ENCODE measurements at regions not wholly inside any gene's neighbourhood (a gene's known extent, or its start where the extent isn't known, plus 50 kb on each side); places are given as distances from the start of the nearest gene placed in this dataset.

DNA sequence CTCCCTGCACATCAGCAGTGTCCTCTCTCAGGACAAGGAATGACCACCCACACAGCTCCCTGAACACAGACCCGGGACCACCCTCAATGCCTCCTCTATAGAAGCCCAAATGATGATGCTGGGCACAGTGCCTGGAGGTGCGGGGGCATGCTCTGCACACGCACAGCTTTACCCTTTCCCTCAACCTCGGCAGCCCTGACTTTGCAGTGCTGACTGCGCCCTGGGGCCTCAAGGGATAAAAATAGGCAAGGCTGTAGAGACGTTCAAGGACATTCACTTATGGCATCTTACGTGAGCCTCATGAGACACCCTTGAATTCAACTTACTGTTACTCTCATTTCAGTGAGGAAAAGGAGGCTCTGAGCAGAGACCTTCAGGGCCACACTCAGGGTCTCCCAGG is 521.6 kb upstream of the MGMT start:
- Histone ChIP-seq H3K9ac (no peak overlapping the region), H3K79me2 (ENCODE audit: insufficient read depth) (no peaks in the 10 kb centered on the region), H3K9me2 (no peaks in the 10 kb centered on the region), H3K4me1 (ENCODE audit: control insufficient read depth in 1 of 2, insufficient read depth in 2 of 2, low read depth in 1 of 2, low read length in 1 of 2) (no peaks in the 10 kb centered on the region), H3K4me2 (no peak overlapping the region), H3F3A (replicated peaks; ENCODE audit: insufficient read depth) (no peaks in the 10 kb centered on the region), H3K27me3 (ENCODE audit: insufficient read depth) (no peaks in the 10 kb centered on the region), H3K4me3 (ENCODE audit: low read depth in 2 of 2, low read length in 1 of 2) (no peak overlapping the region), H4K20me1 (ENCODE audit: insufficient read depth) (no peaks in the 10 kb centered on the region), H2AFZ (ENCODE audit: low read depth) (no peak overlapping the region), H3K27ac (ENCODE audit: low read depth in 2 of 2, low read length in 1 of 2) (no peak overlapping the region), H3K9me3 (no peaks in the 10 kb centered on the region), H3K36me3 (replicated peaks in 1 of 2; ENCODE audit: control insufficient read depth in 1 of 2, insufficient read depth in 2 of 2, low read length in 1 of 2) (no peaks in the 10 kb centered on the region)
- TF ChIP-seq SIN3A (IDR thresholded peaks at IDR 0.05; ENCODE audit: borderline replicate concordance, low read depth, low read length) (no peak), EP300 (IDR thresholded peaks at IDR 0.05; ENCODE audit: borderline replicate concordance in 1 of 2, low read depth in 1 of 2, low read length in 1 of 2) (no peak), TCF12 (IDR thresholded peaks at IDR 0.05) (no peak), EZH2phosphoT487 (IDR thresholded peaks at IDR 0.05; ENCODE audit: borderline replicate concordance, low read depth) (no peak), NRF1 (IDR thresholded peaks at IDR 0.05; ENCODE audit: low read depth, low read length) (no peak), POLR2AphosphoS5 (IDR thresholded peaks at IDR 0.05; ENCODE audit: low read depth, low read length) (no peak), NFIC (IDR thresholded peaks at IDR 0.05; ENCODE audit: borderline replicate concordance) (no peak)
- TF ChIP-seq, protein P1, sequence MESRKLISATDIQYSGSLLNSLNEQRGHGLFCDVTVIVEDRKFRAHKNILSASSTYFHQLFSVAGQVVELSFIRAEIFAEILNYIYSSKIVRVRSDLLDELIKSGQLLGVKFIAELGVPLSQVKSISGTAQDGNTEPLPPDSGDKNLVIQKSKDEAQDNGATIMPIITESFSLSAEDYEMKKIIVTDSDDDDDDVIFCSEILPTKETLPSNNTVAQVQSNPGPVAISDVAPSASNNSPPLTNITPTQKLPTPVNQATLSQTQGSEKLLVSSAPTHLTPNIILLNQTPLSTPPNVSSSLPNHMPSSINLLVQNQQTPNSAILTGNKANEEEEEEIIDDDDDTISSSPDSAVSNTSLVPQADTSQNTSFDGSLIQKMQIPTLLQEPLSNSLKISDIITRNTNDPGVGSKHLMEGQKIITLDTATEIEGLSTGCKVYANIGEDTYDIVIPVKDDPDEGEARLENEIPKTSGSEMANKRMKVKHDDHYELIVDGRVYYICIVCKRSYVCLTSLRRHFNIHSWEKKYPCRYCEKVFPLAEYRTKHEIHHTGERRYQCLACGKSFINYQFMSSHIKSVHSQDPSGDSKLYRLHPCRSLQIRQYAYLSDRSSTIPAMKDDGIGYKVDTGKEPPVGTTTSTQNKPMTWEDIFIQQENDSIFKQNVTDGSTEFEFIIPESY (IDR thresholded peaks at IDR 0.05; ENCODE audit: borderline replicate concordance, low read depth): no peak
- TF ChIP-seq, protein P2, sequence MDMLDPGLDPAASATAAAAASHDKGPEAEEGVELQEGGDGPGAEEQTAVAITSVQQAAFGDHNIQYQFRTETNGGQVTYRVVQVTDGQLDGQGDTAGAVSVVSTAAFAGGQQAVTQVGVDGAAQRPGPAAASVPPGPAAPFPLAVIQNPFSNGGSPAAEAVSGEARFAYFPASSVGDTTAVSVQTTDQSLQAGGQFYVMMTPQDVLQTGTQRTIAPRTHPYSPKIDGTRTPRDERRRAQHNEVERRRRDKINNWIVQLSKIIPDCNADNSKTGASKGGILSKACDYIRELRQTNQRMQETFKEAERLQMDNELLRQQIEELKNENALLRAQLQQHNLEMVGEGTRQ (IDR thresholded peaks at IDR 0.05; ENCODE audit: borderline replicate concordance, low read depth, low read length): no peak
- TF ChIP-seq, protein P3, sequence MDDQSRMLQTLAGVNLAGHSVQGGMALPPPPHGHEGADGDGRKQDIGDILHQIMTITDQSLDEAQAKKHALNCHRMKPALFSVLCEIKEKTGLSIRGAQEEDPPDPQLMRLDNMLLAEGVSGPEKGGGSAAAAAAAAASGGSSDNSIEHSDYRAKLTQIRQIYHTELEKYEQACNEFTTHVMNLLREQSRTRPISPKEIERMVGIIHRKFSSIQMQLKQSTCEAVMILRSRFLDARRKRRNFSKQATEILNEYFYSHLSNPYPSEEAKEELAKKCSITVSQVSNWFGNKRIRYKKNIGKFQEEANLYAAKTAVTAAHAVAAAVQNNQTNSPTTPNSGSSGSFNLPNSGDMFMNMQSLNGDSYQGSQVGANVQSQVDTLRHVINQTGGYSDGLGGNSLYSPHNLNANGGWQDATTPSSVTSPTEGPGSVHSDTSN (IDR thresholded peaks at IDR 0.05): no peak
- ChIA-PET CTCF (no interaction called here), POLR2A (no interaction called here)
- no peak for DNase-seq
- WGBS (ENCODE audit: low lambda C conversion rate): 21% methylated on average over 6 of the region's 7 CpGs

DNA sequence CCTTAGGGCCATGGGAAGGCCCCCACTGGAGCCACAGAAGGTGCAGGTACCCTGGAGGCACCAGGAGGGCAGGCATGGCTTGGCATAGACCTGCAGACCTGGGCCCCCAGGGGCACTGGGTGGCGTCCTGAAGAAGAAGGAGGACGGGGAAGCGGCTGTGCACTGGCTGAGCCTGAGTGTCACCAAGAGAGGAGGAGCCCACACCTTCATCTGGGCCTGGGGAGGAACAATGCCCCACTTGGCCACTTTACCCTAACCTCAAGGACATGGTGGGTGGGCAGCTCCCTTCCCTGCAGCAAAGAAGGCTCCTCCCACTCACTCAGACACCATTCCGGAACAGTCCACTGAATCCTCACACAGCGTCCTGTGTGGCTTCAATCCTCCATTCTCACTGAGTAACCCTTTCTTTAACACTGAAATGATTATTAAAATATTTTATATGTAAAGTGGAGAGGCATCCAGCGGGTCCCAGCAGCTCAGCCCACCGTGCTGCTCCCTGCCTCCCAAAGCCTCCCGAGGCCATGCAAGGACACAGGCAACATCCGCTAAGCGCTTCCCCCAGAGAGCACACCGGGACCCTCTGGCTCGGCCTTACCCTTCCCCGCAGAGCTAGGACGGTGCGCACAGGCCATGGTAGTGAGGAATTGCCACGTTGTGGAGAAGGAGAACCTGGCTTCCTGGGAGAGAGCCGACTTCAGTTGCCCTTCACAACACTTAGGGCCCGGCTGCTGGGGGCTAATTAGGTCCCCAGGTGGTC is 516.7 kb upstream of the MGMT start:
- Histone ChIP-seq H3K4me1 (ENCODE audit: control insufficient read depth in 1 of 2, insufficient read depth in 2 of 2, low read depth in 1 of 2, low read length in 1 of 2) (no peaks in the 10 kb centered on the region), H3K9ac (no peak overlapping the region), H3K27me3 (ENCODE audit: insufficient read depth) (no peaks in the 10 kb centered on the region), H4K20me1 (ENCODE audit: insufficient read depth) (no peaks in the 10 kb centered on the region), H3F3A (replicated peaks; ENCODE audit: insufficient read depth) (no peaks in the 10 kb centered on the region), H3K9me2 (no peaks in the 10 kb centered on the region), H3K4me3 (ENCODE audit: low read depth in 2 of 2, low read length in 1 of 2) (no peak overlapping the region), H3K9me3 (no peaks in the 10 kb centered on the region), H3K27ac (ENCODE audit: low read depth in 2 of 2, low read length in 1 of 2) (no peak overlapping the region), H3K4me2 (no peak overlapping the region), H3K79me2 (ENCODE audit: insufficient read depth) (no peaks in the 10 kb centered on the region), H3K36me3 (replicated peaks in 1 of 2; ENCODE audit: control insufficient read depth in 1 of 2, insufficient read depth in 2 of 2, low read length in 1 of 2) (no peaks in the 10 kb centered on the region), H2AFZ (ENCODE audit: low read depth) (no peak overlapping the region)
- 35% methylated on average over 11 of the region's 18 CpGs for WGBS (ENCODE audit: low lambda C conversion rate)
- no peak for DNase-seq
- ChIA-PET POLR2A (no interaction called here), CTCF (no interaction called here)
- no peak for TF ChIP-seq MEF2A (IDR thresholded peaks at IDR 0.05; ENCODE audit: borderline replicate concordance, low read depth)
- TF ChIP-seq, protein P2 (IDR thresholded peaks at IDR 0.05; ENCODE audit: borderline replicate concordance, low read depth, low read length): no peak
- no peak for TF ChIP-seq JUND (IDR thresholded peaks at IDR 0.05)
- no peak for TF ChIP-seq GABPA (IDR thresholded peaks at IDR 0.05; ENCODE audit: low read depth)
- TF ChIP-seq ELF1 (IDR thresholded peaks at IDR 0.05): no peak
- no peak for TF ChIP-seq POLR2AphosphoS5 (IDR thresholded peaks at IDR 0.05; ENCODE audit: low read depth, low read length)
- no peak for TF ChIP-seq NFIC (IDR thresholded peaks at IDR 0.05; ENCODE audit: borderline replicate concordance)
- TF ChIP-seq RFX5 (IDR thresholded peaks at IDR 0.05; ENCODE audit: low read length): no peak
- TF ChIP-seq, protein P1 (IDR thresholded peaks at IDR 0.05; ENCODE audit: borderline replicate concordance, low read depth): no peak
- no peak for TF ChIP-seq TAF1 (IDR thresholded peaks at IDR 0.05; ENCODE audit: borderline replicate concordance, low read depth, low read length)
- TF ChIP-seq, protein P4, sequence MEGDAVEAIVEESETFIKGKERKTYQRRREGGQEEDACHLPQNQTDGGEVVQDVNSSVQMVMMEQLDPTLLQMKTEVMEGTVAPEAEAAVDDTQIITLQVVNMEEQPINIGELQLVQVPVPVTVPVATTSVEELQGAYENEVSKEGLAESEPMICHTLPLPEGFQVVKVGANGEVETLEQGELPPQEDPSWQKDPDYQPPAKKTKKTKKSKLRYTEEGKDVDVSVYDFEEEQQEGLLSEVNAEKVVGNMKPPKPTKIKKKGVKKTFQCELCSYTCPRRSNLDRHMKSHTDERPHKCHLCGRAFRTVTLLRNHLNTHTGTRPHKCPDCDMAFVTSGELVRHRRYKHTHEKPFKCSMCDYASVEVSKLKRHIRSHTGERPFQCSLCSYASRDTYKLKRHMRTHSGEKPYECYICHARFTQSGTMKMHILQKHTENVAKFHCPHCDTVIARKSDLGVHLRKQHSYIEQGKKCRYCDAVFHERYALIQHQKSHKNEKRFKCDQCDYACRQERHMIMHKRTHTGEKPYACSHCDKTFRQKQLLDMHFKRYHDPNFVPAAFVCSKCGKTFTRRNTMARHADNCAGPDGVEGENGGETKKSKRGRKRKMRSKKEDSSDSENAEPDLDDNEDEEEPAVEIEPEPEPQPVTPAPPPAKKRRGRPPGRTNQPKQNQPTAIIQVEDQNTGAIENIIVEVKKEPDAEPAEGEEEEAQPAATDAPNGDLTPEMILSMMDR (IDR thresholded peaks at IDR 0.05): no peak
- TF ChIP-seq FOXM1 (IDR thresholded peaks at IDR 0.05; ENCODE audit: low read depth): no peak
- no peak for TF ChIP-seq EP300 (IDR thresholded peaks at IDR 0.05; ENCODE audit: borderline replicate concordance in 1 of 2, low read depth in 1 of 2, low read length in 1 of 2)
